ENCODE measurements at regions not wholly inside any gene's neighbourhood (a gene's known extent, or its start where the extent isn't known, plus 50 kb on each side); places are given as distances from the start of the nearest gene placed in this dataset.

DNA sequence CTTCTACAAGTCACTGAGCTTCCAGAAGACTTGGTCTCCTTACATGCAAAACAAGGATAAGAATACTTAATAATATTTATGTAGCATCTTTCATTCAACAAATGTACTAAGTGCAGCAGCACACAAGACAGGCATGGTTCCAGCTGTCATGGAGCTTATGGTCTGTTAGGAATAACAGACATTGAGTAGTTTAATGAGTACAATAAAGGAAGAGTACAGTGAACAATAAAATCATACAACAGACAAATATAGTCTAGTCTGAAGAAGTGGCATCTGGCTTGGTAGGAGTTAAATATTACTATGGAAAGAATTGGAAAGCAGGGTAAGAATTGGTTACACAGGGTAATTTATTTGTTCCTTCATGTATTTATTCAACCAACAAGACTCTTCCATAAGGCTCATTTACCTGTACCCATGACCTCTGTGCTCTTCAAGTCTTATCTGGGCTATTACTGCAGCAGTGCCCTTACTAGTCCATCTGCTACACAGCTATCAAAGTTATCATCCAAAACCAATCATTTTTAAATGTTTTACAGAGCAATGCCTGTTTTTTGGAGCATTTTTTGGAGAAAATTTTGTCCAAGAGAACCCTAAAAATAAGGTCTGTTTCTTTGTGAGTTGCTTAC, 101.1 kb upstream of the RPL34 start:
- ATAC-seq (ENCODE audit: insufficient read depth, low FRiP score) = no peak
- H3K9ac ChIP-seq (ENCODE audit: insufficient read depth in 1 of 2, low read length in 2 of 2) = no peak overlapping the region
- TF ChIP-seq, protein P1, sequence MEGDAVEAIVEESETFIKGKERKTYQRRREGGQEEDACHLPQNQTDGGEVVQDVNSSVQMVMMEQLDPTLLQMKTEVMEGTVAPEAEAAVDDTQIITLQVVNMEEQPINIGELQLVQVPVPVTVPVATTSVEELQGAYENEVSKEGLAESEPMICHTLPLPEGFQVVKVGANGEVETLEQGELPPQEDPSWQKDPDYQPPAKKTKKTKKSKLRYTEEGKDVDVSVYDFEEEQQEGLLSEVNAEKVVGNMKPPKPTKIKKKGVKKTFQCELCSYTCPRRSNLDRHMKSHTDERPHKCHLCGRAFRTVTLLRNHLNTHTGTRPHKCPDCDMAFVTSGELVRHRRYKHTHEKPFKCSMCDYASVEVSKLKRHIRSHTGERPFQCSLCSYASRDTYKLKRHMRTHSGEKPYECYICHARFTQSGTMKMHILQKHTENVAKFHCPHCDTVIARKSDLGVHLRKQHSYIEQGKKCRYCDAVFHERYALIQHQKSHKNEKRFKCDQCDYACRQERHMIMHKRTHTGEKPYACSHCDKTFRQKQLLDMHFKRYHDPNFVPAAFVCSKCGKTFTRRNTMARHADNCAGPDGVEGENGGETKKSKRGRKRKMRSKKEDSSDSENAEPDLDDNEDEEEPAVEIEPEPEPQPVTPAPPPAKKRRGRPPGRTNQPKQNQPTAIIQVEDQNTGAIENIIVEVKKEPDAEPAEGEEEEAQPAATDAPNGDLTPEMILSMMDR (IDR thresholded peaks at IDR 0.05; ENCODE audit: control extremely low read depth, extremely low read depth) = no peak
- H3K36me3 ChIP-seq (ENCODE audit: control insufficient read depth in 4 of 4, insufficient read depth in 4 of 4, low read length in 4 of 4) = no peaks in the 10 kb centered on the region
- H3K27ac ChIP-seq (ENCODE audit: low read depth in 1 of 2, low read length in 1 of 2) = no peak overlapping the region
- peaks cover 0 to 8% (median 0%) of the 10 kb centered on the region in 5 donors for H3K4me1 ChIP-seq (ENCODE audit: control insufficient read depth in 5 of 5, insufficient read depth in 5 of 5, low read length in 5 of 5)
- no peaks in the 10 kb centered on the region for H3K9me3 ChIP-seq (ENCODE audit: control insufficient read depth in 4 of 4, insufficient read depth in 3 of 4, low read length in 3 of 4)
- no peak for DNase-seq
- H3K27me3 ChIP-seq (ENCODE audit: control insufficient read depth in 3 of 3, insufficient read depth in 3 of 3, low read length in 2 of 3) = no peaks in the 10 kb centered on the region
- H3K4me3 ChIP-seq = no peak overlapping the region

DNA sequence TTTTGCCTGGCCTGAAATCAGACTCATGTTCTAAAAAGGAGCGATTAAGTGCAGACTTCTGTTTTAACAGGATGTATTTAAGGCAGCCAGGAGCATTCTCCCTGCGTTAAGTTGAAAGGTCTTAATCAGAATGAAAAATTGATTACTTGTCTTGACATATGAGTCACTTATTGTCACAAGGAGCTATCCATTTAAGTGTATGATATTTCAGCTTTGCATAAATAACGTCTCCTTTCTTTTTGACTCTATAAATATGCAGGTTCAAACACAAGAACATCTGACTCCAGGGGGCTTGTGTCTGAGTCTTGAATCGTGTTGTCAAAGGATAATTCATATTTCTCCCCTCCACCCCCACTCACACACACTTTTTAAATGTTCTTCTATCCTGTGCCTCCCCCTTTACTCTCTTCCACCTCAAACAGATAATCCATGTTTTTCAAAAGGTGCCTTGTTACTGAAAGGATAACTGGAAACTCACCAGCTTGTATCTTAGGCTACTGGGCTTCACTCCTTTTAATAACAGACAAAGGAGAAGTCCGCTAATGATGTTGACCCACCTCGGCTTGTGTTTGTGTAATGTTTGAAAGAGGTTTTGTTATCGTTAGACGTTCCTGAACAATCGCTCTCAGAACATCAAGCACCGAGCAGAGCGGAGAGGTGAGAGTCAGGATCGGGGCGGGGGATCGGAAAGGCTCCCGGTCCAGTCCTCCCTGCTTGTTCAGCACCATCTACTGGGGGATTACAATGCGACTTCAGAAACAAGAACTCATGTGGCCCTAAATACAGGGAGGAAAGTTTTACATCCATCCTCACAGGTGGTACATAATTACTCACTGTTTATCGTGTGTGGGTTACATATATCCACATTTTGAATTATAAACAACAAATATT, 107.5 kb upstream of the RPL34 start:
- no peaks in the 10 kb centered on the region for H3K27me3 ChIP-seq (ENCODE audit: control insufficient read depth in 3 of 3, insufficient read depth in 3 of 3, low read length in 2 of 3)
- H3K9ac ChIP-seq (ENCODE audit: insufficient read depth in 1 of 2, low read length in 2 of 2) = no peak overlapping the region
- H3K4me3 ChIP-seq = no peak overlapping the region
- DNase-seq (peak; percentile 69 to 85 (median 69)), ATAC-seq (ENCODE audit: insufficient read depth, low FRiP score) (no peak)
- TF ChIP-seq, protein P1 (IDR thresholded peaks at IDR 0.05; ENCODE audit: control extremely low read depth, extremely low read depth) = peak; percentile 7
- H3K36me3 ChIP-seq (ENCODE audit: control insufficient read depth in 4 of 4, insufficient read depth in 4 of 4, low read length in 4 of 4) = no peaks in the 10 kb centered on the region
- peaks cover 0 to 2% (median 0%) of the 10 kb centered on the region in 5 donors for H3K4me1 ChIP-seq (ENCODE audit: control insufficient read depth in 5 of 5, insufficient read depth in 5 of 5, low read length in 5 of 5)
- WGBS, 2 donors = 13 to 21% methylated on average over 17 of the region's 17 CpGs
- H3K27ac ChIP-seq (ENCODE audit: low read depth in 1 of 2, low read length in 1 of 2) = no peak overlapping the region
- H3K9me3 ChIP-seq (ENCODE audit: control insufficient read depth in 4 of 4, insufficient read depth in 3 of 4, low read length in 3 of 4) = no peaks in the 10 kb centered on the region

- peaks cover 0 to 2% (median 0%) of the 10 kb centered on the region in 5 donors for H3K4me1 ChIP-seq (ENCODE audit: control insufficient read depth in 5 of 5, insufficient read depth in 5 of 5, low read length in 5 of 5)
- 83 to 85% methylated on average over 2 of the region's 2 CpGs for WGBS, 2 donors
- ATAC-seq (ENCODE audit: insufficient read depth, low FRiP score) = no peak
- TF ChIP-seq, protein P1 (IDR thresholded peaks at IDR 0.05; ENCODE audit: control extremely low read depth, extremely low read depth) = no peak
- no peaks in the 10 kb centered on the region for H3K27me3 ChIP-seq (ENCODE audit: control insufficient read depth in 3 of 3, insufficient read depth in 3 of 3, low read length in 2 of 3)
- H3K4me3 ChIP-seq = no peak overlapping the region
- no peaks in the 10 kb centered on the region for H3K9me3 ChIP-seq (ENCODE audit: control insufficient read depth in 4 of 4, insufficient read depth in 3 of 4, low read length in 3 of 4)
- no peaks in the 10 kb centered on the region for H3K36me3 ChIP-seq (ENCODE audit: control insufficient read depth in 4 of 4, insufficient read depth in 4 of 4, low read length in 4 of 4)
- no peak for DNase-seq
- no peak overlapping the region for H3K9ac ChIP-seq (ENCODE audit: insufficient read depth in 1 of 2, low read length in 2 of 2)
- no peak overlapping the region for H3K27ac ChIP-seq (ENCODE audit: low read depth in 1 of 2, low read length in 1 of 2)
These were observed 108.8 kb upstream of the RPL34 start for GRCh38 chr4:108511618-108512017.
